ENCODE measurements at regions not wholly inside any gene's neighbourhood (a gene's known extent, or its start where the extent isn't known, plus 50 kb on each side); places are given as distances from the start of the nearest gene placed in this dataset.

- H3K4me1 ChIP-seq (ENCODE audit: control insufficient read depth, insufficient read depth, low read length) = no peaks in the 10 kb centered on the region
- ChIA-PET CTCF (no interaction called here), POLR2A (no interaction called here)
- no peak overlapping the region for H3K27ac ChIP-seq (ENCODE audit: low read length)
- intact Hi-C loops (cut with micrococcal nuclease; ENCODE audit: unreplicated experiment) (no loop called here), in situ Hi-C loops (cut with HindIII; ENCODE audit: low pct_unique_long_range_greater_than_20kb, low sequenced_read_pairs) (no loop called here)
- no peaks in the 10 kb centered on the region for H3K27me3 ChIP-seq (ENCODE audit: control insufficient read depth, insufficient read depth, low read length)
- TF ChIP-seq TCF7L2 (IDR thresholded peaks at IDR 0.05; ENCODE audit: low read depth, low read length) (no peak), REST (IDR thresholded peaks at IDR 0.05; ENCODE audit: insufficient read depth in 1 of 2, low read depth in 2 of 2, low read length in 1 of 2) (no peak), CTCF (IDR thresholded peaks at IDR 0.05) (no peak), POLR2AphosphoS5 (IDR thresholded peaks at IDR 0.05; ENCODE audit: low read depth, low read length) (no peak)
- H3K9me3 ChIP-seq (ENCODE audit: control insufficient read depth, insufficient read depth, low read depth, low read length) = peaks cover 15% of the 10 kb centered on the region; the same call in 1 of the 2 replicates
- no TSS peak for BruUV-seq (replicated peaks)
- ATAC-seq (no peak), DNase-seq (ENCODE audit: low read depth, low spot score) (no peak)
- H3K36me3 ChIP-seq (ENCODE audit: control insufficient read depth, insufficient read depth, low read length) = no peaks in the 10 kb centered on the region
- no peak overlapping the region for H3K4me3 ChIP-seq (ENCODE audit: low read depth in 2 of 2, low read length in 2 of 2)
Measured at GRCh38 chr11:121733858-121734257, 281.1 kb upstream of the SORL1-AS1 start.

- in situ Hi-C loops (cut with HindIII; ENCODE audit: low pct_unique_long_range_greater_than_20kb, low sequenced_read_pairs) = no loop called here
- no TSS peak for BruUV-seq (replicated peaks)
- intact Hi-C loops (cut with micrococcal nuclease; ENCODE audit: unreplicated experiment) = no loop called here
- TF ChIP-seq SIN3A (IDR thresholded peaks at IDR 0.05; ENCODE audit: borderline replicate concordance, insufficient read depth, low read depth, low read length) = no peak
- TF ChIP-seq REST (IDR thresholded peaks at IDR 0.05; ENCODE audit: insufficient read depth in 1 of 2, low read depth in 2 of 2, low read length in 1 of 2) = no peak
- Histone ChIP-seq H3K4me3 (ENCODE audit: low read depth in 2 of 2, low read length in 2 of 2) (no peak overlapping the region), H3K27me3 (ENCODE audit: control insufficient read depth, insufficient read depth, low read length) (no peaks in the 10 kb centered on the region), H3K4me1 (ENCODE audit: control insufficient read depth, insufficient read depth, low read length) (0 out of 2 replicates have a peak, but pooled peaks cover 6% of the 10 kb centered on the region), H3K27ac (ENCODE audit: low read length) (no peak overlapping the region), H3K9me3 (ENCODE audit: control insufficient read depth, insufficient read depth, low read depth, low read length) (peaks cover 4% of the 10 kb centered on the region; the same call in 1 of the 2 replicates), H3K36me3 (ENCODE audit: control insufficient read depth, insufficient read depth, low read length) (no peaks in the 10 kb centered on the region)
- ATAC-seq (no peak), DNase-seq (ENCODE audit: low read depth, low spot score) (no peak)
- ChIA-PET POLR2A (no interaction called here), CTCF (no interaction called here)
Measured at GRCh38 chr11:121727942-121728341, 275.2 kb upstream of the SORL1-AS1 start.

All from Panc1 (cell line).